IPS DF 4.7 (cell line): ENCODE measurements at regions not wholly inside any gene's neighbourhood (a gene's known extent, or its start where the extent isn't known, plus 50 kb on each side); places are given as distances from the start of the nearest gene placed in this dataset.
"Not testable (repeated sequence)": the region's sequence is repeated elsewhere in the genome, so short reads cannot be mapped to it uniquely, and the experiment has no call there.

Experiments used
- DNase-seq: peaks from one replicate; pipeline ENCODE4 v3.0.0-alpha.2; 2013; ENCODE audit warnings: low spot score; ENCODE audit errors: extremely low read depth

GRCh38 chr2:39487398-39488250, 50.5 kb upstream of the MAP4K3 start:
- no peak for DNase-seq

DNA sequence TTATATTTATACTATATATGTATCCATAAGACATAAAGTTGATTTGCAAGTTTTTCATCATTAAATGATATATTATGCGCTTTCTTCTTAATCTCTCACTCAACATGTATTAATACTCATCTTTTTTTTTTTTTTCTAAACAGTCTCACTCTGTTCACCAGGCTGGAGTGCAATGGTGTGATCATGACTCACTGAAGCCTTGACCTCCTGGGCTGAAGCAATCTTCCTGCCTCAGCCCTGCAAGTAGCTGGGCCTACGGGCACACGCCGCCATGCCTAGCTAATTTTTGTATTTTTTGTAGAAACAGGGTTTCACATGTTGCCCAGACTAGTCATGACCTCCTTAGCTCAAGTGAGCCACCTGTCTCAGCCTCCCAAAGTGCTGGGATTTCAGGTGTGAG, 51.4 kb upstream of the MAP4K3 start:
- DNase-seq: no peak

DNA sequence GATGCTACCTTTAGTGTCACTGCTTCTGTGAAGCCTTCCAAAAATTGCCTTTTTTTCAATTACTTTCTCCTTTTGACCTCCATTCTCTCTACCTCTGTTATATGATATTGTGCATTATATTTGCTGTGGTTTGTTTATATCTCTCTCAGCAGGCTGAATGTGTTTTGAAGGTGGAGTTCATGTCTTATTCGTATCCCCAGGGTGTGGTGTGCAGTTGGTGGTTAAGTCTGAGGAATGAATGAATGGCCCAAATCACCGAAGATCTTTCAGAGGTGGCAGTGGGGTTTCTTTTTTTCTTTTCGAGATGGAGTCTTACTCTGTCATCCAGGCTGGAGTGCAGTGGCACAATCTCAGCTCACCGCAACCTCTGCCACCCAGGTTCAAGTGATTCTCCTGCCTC, 53.5 kb upstream of the MAP4K3 start:
- no peak for DNase-seq

DNA sequence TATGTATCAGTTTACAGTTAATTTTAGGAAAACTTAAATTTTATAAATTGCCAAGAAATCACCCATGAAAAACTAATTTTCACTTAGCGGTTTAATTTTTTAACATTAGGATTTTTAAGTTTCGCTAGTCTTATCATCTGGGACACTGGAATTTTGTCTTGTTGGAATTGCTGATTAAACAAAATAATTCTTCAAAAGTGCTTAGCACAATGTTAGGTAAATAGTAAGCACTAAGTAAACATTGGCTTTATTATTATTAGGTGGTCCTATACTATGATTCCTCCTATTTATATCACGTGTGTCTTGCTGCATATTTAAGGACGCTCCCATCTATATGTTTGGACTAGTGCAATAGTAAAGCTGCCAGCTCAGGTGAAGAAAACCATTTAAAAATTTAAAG, 54.6 kb upstream of the MAP4K3 start:
- no peak for DNase-seq

DNA sequence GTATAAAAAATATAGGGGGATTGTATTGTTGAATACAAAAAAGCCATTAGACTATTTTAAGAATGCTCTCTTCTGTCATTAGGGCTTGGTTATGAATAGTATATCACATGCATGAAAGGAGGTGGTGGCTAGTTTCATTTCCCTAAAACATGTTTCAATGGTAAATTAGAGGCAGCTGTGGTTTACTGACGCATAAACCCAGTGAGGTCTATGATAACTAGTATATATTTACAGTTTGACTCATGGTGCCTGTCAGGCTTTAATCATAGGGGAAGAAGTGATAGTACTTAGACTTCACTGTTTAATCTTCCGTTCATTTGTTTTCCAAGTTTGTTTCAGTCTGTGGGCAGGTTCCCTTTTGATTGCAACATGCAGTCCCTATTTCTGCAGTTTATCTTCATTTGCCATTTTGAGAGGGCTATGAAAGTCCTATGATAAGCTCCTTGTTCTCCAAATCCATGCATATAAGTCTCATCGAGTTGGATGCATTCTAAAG, 55.1 kb upstream of the MAP4K3 start:
- DNase-seq: no peak

DNA sequence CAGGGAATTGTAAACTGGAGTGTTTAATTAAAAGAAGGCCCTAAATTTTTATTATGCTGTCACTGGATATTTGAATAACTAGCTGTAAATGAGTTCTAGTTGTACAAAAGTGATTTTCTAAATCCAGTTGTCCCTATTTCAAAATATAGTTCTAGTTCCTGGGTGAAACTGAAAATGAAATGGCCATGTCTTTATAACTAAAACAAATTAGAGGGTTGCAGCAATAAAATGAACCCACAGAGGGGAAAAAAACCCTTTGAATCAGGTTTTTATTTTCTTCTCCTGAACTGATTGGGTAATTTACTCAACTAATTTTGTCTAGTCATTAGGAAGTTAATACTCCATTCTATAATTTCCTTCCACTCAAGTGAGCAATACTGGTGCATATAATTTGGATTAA, 55.6 kb upstream of the MAP4K3 start:
- no peak for DNase-seq

DNA sequence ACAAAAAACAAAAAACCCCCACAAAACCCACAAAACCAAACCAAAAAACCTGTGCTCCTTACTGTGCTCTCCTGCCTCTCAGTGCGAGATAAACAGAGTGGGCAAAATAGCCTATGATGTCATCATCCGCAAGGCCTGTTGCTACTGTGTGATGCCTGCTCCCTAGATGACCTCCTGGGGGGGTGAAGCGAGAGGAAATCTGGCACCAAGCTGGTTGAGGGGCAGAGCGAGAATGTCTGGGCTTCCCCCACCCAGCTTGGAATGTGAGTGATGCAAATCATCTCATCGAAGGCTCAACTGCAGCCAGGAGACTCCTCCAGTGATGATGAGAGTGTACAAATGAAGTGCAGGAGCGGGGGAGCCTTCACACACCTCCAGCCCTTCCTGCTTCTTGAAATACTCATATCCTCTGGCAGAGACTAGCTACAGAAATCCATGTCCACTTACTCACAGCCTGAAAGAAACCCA, 57.7 kb upstream of the MAP4K3 start:
- no peak for DNase-seq

- DNase-seq: no peak
Measured at GRCh38 chr2:39497082-39497801, 60.2 kb upstream of the MAP4K3 start.

DNA sequence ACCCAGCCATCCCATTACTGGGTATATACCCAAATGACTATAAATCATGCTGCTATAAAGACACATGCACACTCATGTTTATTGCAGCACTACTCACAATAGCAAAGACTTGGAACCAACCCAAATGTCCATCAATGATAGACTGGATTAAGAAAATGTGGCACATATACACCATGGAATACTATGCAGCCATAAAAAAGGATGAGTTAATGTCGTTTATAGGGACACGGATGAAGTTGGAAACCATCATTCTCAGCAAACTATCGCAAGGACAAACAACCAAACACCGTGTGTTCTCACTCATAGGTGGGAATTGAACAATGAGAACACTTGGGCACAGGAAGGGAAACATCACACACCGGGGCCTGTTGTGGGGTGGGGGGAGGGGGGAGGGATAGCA, 61.1 kb upstream of the MAP4K3 start:
- DNase-seq: not testable (repeated sequence)

GRCh38 chr2:39498786-39499185, 61.7 kb upstream of the MAP4K3 start:
- no peak for DNase-seq

- no peak for DNase-seq
Measured at GRCh38 chr2:39499336-39499735, 62.3 kb upstream of the MAP4K3 start.

DNA sequence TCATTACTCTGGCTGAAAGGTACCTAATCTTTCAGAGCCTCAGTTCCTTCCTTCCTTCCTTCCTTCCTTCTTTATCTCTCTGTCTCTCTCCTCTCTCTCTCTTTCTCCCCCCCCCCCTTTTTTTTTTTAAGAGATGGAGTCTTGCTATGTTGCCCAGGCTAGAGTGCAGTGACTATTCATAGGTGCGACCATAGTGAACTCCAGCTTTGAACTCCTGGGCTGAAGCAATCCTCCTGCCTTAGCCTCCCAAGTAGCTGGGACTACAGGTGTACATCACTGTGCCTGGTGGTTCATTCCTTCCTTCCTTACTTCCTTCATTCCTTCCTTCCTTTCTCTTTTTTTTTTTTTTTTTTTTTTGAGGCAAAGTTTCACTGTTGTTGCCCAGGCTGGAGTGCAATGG, 64.3 kb upstream of the MAP4K3 start:
- no peak for DNase-seq

GRCh38 chr2:39503277-39503676, 66.2 kb upstream of the MAP4K3 start:
- no peak for DNase-seq

DNA sequence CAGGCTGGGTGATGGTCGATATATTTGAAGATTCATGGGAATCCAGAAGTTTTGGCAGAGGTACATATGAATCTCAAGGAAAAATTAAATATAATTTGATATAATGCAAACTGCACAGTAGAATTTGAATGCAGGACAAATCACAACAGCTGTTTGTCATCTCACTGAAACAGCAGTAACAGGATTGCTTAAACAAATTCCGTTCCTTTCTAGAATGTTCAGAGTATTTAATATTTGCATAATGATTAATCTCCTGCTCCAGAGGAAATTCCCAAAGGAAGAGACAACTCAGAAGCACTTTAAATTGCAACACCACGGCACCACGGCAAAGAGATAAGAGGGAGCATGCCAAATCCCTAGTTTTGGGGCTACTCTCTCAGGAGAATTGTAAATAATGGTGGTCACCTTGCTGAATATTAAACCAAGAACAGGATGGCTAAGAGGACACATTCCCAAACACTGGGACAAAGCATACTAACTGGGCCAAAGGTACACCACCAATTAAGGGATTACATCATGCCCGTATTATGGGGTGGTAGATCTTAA, 67.8 kb upstream of the MAP4K3 start:
- no peak for DNase-seq

DNA sequence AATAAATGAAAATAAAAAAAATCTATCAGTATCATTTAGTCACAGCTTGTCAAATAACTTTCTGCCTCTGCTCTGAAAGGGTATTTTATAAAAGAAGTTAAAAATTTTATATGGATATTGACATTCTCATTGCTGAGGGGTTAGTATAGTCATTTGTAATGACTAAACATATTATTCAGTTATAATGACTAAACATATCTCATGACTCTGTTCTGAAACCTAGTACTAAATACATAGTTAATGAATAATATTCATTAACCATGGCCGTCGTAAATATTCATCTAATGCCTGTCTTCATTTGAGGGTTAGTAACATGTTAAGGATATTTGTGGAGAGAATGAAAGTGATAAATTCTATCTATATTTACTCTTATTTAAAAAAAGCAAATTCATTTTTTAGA, 69.1 kb upstream of the MAP4K3 start:
- no peak for DNase-seq

DNA sequence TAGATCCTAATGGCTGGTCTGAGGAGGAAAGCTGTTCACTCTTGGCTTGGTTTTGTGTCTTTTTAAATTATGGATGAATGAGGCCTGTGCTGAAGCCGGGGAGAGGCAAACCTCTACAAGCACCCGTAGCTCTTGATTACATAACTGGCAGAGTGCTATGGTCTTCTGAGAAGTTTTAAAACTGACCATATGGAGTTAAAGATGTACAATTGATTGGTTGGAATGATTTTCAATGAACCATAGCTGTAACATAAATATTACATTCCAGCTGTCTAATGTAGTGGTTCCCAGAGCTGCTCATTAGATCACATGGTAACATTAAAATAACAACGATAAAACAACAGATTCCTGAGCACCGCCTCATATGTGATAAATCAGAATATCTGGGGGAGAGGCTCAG, 71.1 kb upstream of the MAP4K3 start:
- DNase-seq: no peak

DNA sequence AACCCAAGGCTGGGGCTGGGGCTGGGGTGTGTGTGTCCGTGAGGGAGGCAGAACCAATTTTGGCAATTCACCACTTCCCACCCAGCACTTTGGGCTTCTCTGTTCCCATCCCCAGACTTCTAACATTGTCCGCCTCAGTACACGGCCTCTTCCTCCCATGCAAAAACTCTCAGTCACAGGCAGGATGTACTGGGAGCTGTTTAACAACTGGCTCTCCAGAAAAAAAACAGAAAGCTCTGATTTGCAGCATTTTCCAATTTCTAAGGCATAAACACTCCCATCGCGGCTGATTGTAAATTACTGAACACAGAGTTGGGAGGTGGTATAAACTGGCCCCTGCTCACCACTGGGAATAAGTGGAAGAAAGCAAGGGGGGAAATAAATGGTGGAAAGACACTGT, 73.1 kb upstream of the MAP4K3 start:
- DNase-seq: no peak

- no peak for DNase-seq
Measured at GRCh38 chr2:39511219-39511604, 74.1 kb upstream of the MAP4K3 start.

GRCh38 chr2:39511605-39512433, 74.7 kb upstream of the MAP4K3 start:
- no peak for DNase-seq

- no peak for DNase-seq
Measured at GRCh38 chr2:39512434-39512935, 75.4 kb upstream of the MAP4K3 start.

DNA sequence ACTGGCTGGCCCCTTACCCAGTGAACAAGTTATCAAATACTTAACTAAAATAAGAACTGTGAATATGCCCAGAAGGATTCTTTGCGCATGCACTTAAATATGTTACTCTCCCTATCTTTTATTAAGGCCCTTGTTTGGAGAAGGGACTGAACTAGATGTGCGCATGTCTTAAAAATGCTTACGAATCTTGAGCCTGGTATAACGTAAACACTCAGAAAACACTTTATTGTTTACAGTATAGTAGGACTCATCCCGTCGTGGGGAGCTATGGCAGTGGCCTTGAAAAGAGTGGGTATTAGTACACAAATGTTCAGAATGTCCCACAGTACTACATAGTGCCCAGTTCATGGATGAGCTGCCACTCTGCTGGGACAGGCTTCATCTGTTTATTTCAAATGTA, 75.9 kb upstream of the MAP4K3 start:
- DNase-seq: no peak
